SK-N-SH treated with all-trans-retinoic acid at 6 μM for 48 hours (cell line): ENCODE measurements at regions not wholly inside any gene's neighbourhood (a gene's known extent, or its start where the extent isn't known, plus 50 kb on each side); places are given as distances from the start of the nearest gene placed in this dataset.

ENCODE experiments used
- ATAC-seq: fragments of 200-7000 bp; cut with Tn5 transposase; 3 replicates; pipeline ENCODE4 v1.9.1; 2020; ENCODE audit warnings: mild to moderate bottlenecking, moderate library complexity
- BACH2 ChIP-seq: fragments of 250-450 bp; sonication (Bioruptor Pico); IDR thresholded peaks from 2 replicates; pipeline ENCODE4 v1.9.0; 2021; ENCODE audit warnings: mild to moderate bottlenecking, borderline replicate concordance
- CSDC2 ChIP-seq: fragments of 250-450 bp; sonication (Bioruptor Pico); IDR thresholded peaks from 2 replicates; pipeline ENCODE4 v1.5.0; 2020; ENCODE audit warnings: mild to moderate bottlenecking, moderate library complexity
- ESRRG ChIP-seq: fragments of 250-450 bp; sonication (Bioruptor Pico); IDR thresholded peaks from 2 replicates; pipeline ENCODE4 v1.6.1; 2021; ENCODE audit warnings: mild to moderate bottlenecking
- GLIS3 ChIP-seq: fragments of 250-450 bp; sonication (Bioruptor Pico); IDR thresholded peaks from 2 replicates; pipeline ENCODE4 v1.5.0; 2020; ENCODE audit warnings: mild to moderate bottlenecking, moderate library complexity
- ISL1 ChIP-seq: fragments of 250-450 bp; sonication (Bioruptor Pico); IDR thresholded peaks from 2 replicates; pipeline ENCODE4 v2.1.2; 2022; ENCODE audit warnings: mild to moderate bottlenecking, moderate library complexity
- OSR1 ChIP-seq: fragments of 250-450 bp; sonication (Bioruptor Pico); IDR thresholded peaks from 2 replicates; pipeline ENCODE4 v1.8.0; 2022; ENCODE audit warnings: moderate library complexity, mild to moderate bottlenecking, inconsistent platforms
- PPARA ChIP-seq: fragments of 250-450 bp; sonication (Bioruptor Pico); IDR thresholded peaks from 2 replicates; pipeline ENCODE4 v1.5.0; 2020; ENCODE audit warnings: mild to moderate bottlenecking, borderline replicate concordance
- RARB ChIP-seq: fragments of 250-450 bp; sonication (Bioruptor Pico); IDR thresholded peaks from 2 replicates; pipeline ENCODE4 v1.8.0; 2021; ENCODE audit warnings: mild to moderate bottlenecking, moderate library complexity
- SNAI2 ChIP-seq: fragments of 250-450 bp; sonication (Bioruptor Pico); IDR thresholded peaks from 2 replicates; pipeline ENCODE4 v1.5.0; 2020; ENCODE audit warnings: mild to moderate bottlenecking, moderate library complexity
- TOX ChIP-seq: fragments of 250-450 bp; sonication (Bioruptor Pico); IDR thresholded peaks from 2 replicates; pipeline ENCODE4 v1.8.0; 2021; ENCODE audit warnings: mild to moderate bottlenecking, moderate library complexity, borderline replicate concordance
- ZC3H10 ChIP-seq: fragments of 250-450 bp; sonication (Bioruptor Pico); IDR thresholded peaks from 2 replicates; pipeline ENCODE4 v1.5.1; 2021; ENCODE audit warnings: mild to moderate bottlenecking, moderate library complexity
- ZFP3 ChIP-seq: fragments of 250-450 bp; sonication (Bioruptor Pico); IDR thresholded peaks from 2 replicates; pipeline ENCODE4 v1.5.0; 2020; ENCODE audit warnings: mild to moderate bottlenecking, moderate library complexity
- ZFP30 ChIP-seq: fragments of 450-650 bp; formaldehyde crosslinking; IDR thresholded peaks from 2 replicates; pipeline ENCODE4 v1.5.0; 2022; ENCODE audit warnings: mild to moderate bottlenecking, moderate library complexity
- ZNF565 ChIP-seq: fragments of 450-650 bp; formaldehyde crosslinking; conservative IDR thresholded peaks from 2 replicates; pipeline ENCODE4 v1.5.0; 2020; ENCODE audit warnings: low read depth, mild to moderate bottlenecking, moderate library complexity
- ZNF8 ChIP-seq: fragments of 450-650 bp; formaldehyde crosslinking; IDR thresholded peaks from 2 replicates; pipeline ENCODE4 v1.5.0; 2020; ENCODE audit warnings: mild to moderate bottlenecking, moderate library complexity
- TF ChIP-seq, protein P1 (sequence below): fragments of 250-450 bp; sonication (Bioruptor Pico); IDR thresholded peaks from 2 replicates; pipeline ENCODE4 v1.8.0; 2020; ENCODE audit warnings: mild to moderate bottlenecking, moderate library complexity, borderline replicate concordance
- TF ChIP-seq, protein P2 (sequence below): fragments of 250-450 bp; sonication (Bioruptor Pico); IDR thresholded peaks from 2 replicates; pipeline ENCODE4 v1.5.1; 2020; ENCODE audit warnings: low read depth, mild to moderate bottlenecking, moderate library complexity
- TF ChIP-seq, protein P3 (sequence below): fragments of 250-450 bp; sonication (Bioruptor Pico); IDR thresholded peaks from 2 replicates; pipeline ENCODE4 v1.8.0; 2021; ENCODE audit warnings: low read depth, mild to moderate bottlenecking, moderate library complexity, borderline replicate concordance
- TF ChIP-seq, protein P4 (sequence below): fragments of 250-450 bp; sonication (Bioruptor Pico); IDR thresholded peaks from 2 replicates; pipeline ENCODE4 v1.5.0; 2020; ENCODE audit warnings: mild to moderate bottlenecking, moderate library complexity
- TF ChIP-seq, protein P5 (sequence below): fragments of 250-450 bp; sonication (Bioruptor Pico); IDR thresholded peaks from 2 replicates; pipeline ENCODE4 v1.5.1; 2021; ENCODE audit warnings: mild to moderate bottlenecking, moderate library complexity

DNA sequence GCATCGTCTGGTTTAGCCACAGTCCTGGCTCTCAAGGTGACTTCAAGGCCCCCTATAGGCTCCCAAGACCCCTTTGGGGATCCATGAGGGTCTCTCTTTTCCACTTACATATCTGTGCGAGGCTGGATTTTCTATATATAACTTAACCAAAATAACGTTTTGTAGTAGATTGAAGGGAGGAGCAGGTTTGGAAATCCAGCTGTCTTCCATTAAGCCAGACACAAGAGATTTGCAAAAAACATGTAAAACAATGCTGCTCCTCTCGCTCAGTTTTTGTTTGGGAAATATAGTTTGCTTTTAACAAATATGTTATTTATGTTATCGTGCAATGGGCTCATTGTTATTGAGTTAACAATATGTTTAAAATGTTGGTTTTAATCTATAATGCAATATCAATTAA, 811.2 kb downstream of the TYW1 start:
- TF ChIP-seq, protein P1, sequence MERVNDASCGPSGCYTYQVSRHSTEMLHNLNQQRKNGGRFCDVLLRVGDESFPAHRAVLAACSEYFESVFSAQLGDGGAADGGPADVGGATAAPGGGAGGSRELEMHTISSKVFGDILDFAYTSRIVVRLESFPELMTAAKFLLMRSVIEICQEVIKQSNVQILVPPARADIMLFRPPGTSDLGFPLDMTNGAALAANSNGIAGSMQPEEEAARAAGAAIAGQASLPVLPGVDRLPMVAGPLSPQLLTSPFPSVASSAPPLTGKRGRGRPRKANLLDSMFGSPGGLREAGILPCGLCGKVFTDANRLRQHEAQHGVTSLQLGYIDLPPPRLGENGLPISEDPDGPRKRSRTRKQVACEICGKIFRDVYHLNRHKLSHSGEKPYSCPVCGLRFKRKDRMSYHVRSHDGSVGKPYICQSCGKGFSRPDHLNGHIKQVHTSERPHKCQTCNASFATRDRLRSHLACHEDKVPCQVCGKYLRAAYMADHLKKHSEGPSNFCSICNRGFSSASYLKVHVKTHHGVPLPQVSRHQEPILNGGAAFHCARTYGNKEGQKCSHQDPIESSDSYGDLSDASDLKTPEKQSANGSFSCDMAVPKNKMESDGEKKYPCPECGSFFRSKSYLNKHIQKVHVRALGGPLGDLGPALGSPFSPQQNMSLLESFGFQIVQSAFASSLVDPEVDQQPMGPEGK: no peak
- TF ChIP-seq, protein P2, sequence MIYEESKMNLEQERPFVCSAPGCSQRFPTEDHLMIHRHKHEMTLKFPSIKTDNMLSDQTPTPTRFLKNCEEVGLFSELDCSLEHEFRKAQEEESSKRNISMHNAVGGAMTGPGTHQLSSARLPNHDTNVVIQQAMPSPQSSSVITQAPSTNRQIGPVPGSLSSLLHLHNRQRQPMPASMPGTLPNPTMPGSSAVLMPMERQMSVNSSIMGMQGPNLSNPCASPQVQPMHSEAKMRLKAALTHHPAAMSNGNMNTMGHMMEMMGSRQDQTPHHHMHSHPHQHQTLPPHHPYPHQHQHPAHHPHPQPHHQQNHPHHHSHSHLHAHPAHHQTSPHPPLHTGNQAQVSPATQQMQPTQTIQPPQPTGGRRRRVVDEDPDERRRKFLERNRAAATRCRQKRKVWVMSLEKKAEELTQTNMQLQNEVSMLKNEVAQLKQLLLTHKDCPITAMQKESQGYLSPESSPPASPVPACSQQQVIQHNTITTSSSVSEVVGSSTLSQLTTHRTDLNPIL (CRISPR knock-in tag): no peak
- TF ChIP-seq OSR1 (CRISPR knock-in tag) (no peak), PPARA (CRISPR knock-in tag) (no peak), ZFP3 (CRISPR knock-in tag) (no peak), TOX (CRISPR knock-in tag) (no peak), SNAI2 (CRISPR knock-in tag) (no peak), ZC3H10 (CRISPR knock-in tag) (no peak), RARB (no peak)
- TF ChIP-seq, protein P3, sequence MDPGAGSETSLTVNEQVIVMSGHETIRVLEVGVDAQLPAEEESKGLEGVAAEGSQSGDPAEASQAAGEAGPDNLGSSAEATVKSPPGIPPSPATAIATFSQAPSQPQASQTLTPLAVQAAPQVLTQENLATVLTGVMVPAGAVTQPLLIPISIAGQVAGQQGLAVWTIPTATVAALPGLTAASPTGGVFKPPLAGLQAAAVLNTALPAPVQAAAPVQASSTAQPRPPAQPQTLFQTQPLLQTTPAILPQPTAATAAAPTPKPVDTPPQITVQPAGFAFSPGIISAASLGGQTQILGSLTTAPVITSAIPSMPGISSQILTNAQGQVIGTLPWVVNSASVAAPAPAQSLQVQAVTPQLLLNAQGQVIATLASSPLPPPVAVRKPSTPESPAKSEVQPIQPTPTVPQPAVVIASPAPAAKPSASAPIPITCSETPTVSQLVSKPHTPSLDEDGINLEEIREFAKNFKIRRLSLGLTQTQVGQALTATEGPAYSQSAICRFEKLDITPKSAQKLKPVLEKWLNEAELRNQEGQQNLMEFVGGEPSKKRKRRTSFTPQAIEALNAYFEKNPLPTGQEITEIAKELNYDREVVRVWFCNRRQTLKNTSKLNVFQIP: no peak
- TF ChIP-seq, all 23 proteins: peak for 0

DNA sequence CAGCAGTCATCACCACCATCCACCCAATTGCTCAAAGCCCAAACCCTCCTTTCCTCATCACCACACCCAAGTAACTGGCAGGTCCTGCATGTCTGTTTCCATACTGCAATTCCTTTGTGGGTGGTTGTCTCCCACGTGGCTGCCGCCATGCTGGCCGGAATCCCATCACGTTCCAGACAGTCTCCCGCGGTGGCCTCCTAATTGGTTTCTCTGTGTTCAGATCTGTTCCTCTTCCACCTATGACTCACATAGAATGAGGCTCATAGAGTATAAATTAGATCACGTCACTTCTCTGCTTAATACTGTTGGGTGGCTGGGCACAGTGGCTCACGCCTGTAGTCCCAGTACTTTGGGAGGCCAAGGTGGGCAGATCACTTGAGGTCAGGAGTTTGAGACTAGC, 813.0 kb downstream of the TYW1 start:
- TF ChIP-seq PPARA (CRISPR knock-in tag): no peak
- TF ChIP-seq ZNF8 (CRISPR knock-in tag): no peak
- TF ChIP-seq, protein P4, sequence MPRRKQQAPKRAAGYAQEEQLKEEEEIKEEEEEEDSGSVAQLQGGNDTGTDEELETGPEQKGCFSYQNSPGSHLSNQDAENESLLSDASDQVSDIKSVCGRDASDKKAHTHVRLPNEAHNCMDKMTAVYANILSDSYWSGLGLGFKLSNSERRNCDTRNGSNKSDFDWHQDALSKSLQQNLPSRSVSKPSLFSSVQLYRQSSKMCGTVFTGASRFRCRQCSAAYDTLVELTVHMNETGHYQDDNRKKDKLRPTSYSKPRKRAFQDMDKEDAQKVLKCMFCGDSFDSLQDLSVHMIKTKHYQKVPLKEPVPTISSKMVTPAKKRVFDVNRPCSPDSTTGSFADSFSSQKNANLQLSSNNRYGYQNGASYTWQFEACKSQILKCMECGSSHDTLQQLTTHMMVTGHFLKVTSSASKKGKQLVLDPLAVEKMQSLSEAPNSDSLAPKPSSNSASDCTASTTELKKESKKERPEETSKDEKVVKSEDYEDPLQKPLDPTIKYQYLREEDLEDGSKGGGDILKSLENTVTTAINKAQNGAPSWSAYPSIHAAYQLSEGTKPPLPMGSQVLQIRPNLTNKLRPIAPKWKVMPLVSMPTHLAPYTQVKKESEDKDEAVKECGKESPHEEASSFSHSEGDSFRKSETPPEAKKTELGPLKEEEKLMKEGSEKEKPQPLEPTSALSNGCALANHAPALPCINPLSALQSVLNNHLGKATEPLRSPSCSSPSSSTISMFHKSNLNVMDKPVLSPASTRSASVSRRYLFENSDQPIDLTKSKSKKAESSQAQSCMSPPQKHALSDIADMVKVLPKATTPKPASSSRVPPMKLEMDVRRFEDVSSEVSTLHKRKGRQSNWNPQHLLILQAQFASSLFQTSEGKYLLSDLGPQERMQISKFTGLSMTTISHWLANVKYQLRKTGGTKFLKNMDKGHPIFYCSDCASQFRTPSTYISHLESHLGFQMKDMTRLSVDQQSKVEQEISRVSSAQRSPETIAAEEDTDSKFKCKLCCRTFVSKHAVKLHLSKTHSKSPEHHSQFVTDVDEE (CRISPR knock-in tag): no peak
- TF ChIP-seq ZFP30 (CRISPR knock-in tag): no peak
- TF ChIP-seq CSDC2 (CRISPR knock-in tag): no peak
- ATAC-seq: no peak

More for the DNA sequence above, 811.2 kb downstream of the TYW1 start:
- ATAC-seq: no peak

DNA sequence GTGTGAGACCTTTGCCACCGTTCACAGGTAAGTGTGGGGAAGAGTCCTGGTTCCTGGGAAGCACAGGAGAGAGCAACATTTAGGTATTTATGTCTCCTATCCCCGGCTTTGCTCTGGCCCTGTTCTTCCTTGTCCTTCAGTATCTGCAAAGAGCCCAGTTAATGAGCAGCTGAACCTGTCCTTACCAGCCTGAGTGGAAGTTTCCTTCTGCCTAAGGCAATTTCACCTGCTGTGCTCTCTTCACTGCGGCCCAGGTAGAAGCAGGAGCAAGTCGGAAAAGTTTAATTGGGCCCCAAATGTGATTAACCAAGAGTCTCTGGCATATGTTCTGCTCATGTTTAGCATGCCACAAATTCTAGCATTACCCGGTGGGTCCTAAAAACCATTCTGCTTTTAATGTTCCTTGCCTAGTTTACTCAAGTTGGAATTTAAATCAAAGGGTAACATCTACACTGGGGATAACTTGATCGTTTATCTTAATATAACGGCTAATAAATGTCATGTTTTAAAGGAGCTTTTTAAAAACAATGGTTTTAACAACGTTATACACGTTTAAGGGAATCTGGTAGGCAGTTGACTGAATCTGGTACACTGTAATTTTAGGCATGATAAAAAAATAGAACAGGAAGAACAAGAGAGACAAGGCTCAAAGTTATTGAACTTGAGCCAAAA, 817.1 kb downstream of the TYW1 start:
- TF ChIP-seq TOX (CRISPR knock-in tag): no peak
- TF ChIP-seq ZNF565 (CRISPR knock-in tag): no peak
- no peak for TF ChIP-seq BACH2 (CRISPR knock-in tag)
- no peak for TF ChIP-seq ESRRG
- TF ChIP-seq GLIS3 (CRISPR knock-in tag): no peak
- no peak for TF ChIP-seq SNAI2 (CRISPR knock-in tag)
- TF ChIP-seq, protein P2 (CRISPR knock-in tag): no peak
- TF ChIP-seq, protein P5, sequence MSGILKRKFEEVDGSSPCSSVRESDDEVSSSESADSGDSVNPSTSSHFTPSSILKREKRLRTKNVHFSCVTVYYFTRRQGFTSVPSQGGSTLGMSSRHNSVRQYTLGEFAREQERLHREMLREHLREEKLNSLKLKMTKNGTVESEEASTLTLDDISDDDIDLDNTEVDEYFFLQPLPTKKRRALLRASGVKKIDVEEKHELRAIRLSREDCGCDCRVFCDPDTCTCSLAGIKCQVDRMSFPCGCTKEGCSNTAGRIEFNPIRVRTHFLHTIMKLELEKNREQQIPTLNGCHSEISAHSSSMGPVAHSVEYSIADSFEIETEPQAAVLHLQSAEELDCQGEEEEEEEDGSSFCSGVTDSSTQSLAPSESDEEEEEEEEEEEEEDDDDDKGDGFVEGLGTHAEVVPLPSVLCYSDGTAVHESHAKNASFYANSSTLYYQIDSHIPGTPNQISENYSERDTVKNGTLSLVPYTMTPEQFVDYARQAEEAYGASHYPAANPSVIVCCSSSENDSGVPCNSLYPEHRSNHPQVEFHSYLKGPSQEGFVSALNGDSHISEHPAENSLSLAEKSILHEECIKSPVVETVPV: no peak
- no peak for TF ChIP-seq ZNF8 (CRISPR knock-in tag)
- TF ChIP-seq, protein P4 (CRISPR knock-in tag): no peak
- no peak for TF ChIP-seq ISL1 (CRISPR knock-in tag)
- no peak for TF ChIP-seq ZFP30 (CRISPR knock-in tag)
- ATAC-seq: no peak
